ENCODE measurements at regions not wholly inside any gene's neighbourhood (a gene's known extent, or its start where the extent isn't known, plus 50 kb on each side); places are given as distances from the start of the nearest gene placed in this dataset.

DNA sequence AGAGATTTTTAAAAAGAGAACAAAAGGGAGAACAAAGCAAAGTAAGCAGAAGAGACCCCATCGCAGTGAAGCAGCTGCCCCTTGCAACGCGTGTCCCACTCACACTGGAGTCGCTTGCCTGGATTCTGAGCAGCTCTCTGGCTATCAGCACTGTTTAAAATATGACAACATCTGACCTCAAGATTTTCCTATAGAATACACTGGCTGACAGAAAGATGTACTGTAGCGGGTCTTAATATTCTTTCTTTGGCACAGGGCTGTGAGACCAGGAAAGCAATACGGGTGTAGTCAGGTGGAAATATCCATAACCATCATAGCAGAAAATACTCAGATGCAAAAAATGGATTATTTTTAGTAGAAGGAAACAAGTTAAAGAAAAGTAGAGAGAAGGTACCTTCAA is 125.7 kb upstream of the TNS3 start:
- H3K27ac Mint-ChIP-seq, result no peak overlapping the region
- no peaks in the 10 kb centered on the region for H3K4me1 Mint-ChIP-seq (ENCODE audit: low read depth)
- no peak overlapping the region for H3K4me3 Mint-ChIP-seq
- H3K9me3 Mint-ChIP-seq, result no peaks in the 10 kb centered on the region
- no peaks in the 10 kb centered on the region for H3K27me3 Mint-ChIP-seq
- no peaks in the 10 kb centered on the region for H3K36me3 Mint-ChIP-seq (ENCODE audit: low read depth)

DNA sequence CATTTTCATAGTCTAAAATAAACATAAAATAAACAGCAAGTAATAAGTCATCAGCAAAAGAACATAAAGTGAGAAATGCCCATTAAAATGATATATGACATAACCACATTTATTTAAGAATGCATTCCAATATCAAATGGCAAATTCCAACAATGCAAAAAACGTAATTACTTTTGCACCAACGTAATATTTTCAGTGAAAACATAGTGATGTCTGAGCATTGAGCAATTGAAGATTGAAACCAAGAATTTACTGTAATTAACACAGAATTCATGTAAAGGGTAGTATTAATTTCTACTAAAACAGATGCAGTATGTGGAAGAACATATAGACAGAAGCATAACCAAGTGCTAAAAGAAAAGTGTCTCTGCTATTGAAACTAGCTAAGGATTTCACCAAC is 123.0 kb upstream of the TNS3 start:
- H3K27me3 Mint-ChIP-seq, result no peaks in the 10 kb centered on the region

DNA sequence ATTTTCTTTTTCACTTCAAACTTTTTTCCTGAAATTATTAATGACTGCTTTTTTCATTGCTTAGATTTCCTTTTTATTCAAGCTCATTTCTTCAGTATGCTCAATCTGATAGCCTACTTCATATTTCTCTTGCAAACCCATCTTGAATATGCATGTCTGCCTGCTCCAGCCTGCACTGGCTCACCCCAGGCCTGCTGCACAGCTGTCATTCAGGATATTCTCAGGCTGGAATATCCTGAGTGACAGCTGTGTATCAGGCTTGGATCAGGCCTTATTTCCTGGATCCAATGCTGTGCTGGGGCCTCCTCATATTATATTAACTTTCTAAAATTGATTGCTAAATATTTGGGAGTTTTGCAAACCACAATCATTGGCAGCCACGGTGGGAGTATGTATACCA is 120.2 kb upstream of the TNS3 start:
- no peaks in the 10 kb centered on the region for H3K36me3 Mint-ChIP-seq (ENCODE audit: low read depth)
- H3K4me1 Mint-ChIP-seq (ENCODE audit: low read depth), result no peaks in the 10 kb centered on the region

More for the DNA sequence above, 123.0 kb upstream of the TNS3 start:
- H3K9me3 Mint-ChIP-seq, result no peaks in the 10 kb centered on the region
- H3K4me3 Mint-ChIP-seq, result no peak overlapping the region
- H3K27ac Mint-ChIP-seq, result no peak overlapping the region
- no peaks in the 10 kb centered on the region for H3K36me3 Mint-ChIP-seq (ENCODE audit: low read depth)
- H3K4me1 Mint-ChIP-seq (ENCODE audit: low read depth), result no peaks in the 10 kb centered on the region

DNA sequence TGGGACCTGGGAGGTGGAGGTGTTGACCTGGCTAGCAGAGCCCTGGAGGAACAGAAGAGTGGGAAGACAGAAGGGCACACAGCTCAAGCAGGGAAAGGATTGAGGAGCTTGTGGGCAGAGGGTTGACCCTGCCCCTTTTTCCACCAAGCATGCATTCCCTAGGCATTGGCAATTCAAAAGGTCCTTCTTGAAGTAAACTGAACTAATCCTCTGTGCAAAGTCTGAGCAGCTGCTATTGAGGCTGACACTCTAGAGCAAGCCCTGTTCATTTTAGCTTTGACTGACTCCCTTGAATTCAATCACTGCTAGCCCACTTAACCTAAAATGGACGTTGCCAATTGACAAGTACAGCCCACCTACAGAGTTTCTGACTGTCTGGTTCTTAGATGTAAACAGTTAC is 116.5 kb upstream of the TNS3 start:
- no peak overlapping the region for H3K27ac Mint-ChIP-seq
- H3K4me1 Mint-ChIP-seq (ENCODE audit: low read depth), result no peaks in the 10 kb centered on the region
- H3K36me3 Mint-ChIP-seq (ENCODE audit: low read depth), result no peaks in the 10 kb centered on the region
- H3K4me3 Mint-ChIP-seq, result no peak overlapping the region
- no peaks in the 10 kb centered on the region for H3K9me3 Mint-ChIP-seq
- no peaks in the 10 kb centered on the region for H3K27me3 Mint-ChIP-seq

More for the DNA sequence above, 120.2 kb upstream of the TNS3 start:
- H3K4me3 Mint-ChIP-seq, result no peak overlapping the region
- H3K27ac Mint-ChIP-seq, result no peak overlapping the region
- no peaks in the 10 kb centered on the region for H3K9me3 Mint-ChIP-seq
- H3K27me3 Mint-ChIP-seq, result no peaks in the 10 kb centered on the region

DNA sequence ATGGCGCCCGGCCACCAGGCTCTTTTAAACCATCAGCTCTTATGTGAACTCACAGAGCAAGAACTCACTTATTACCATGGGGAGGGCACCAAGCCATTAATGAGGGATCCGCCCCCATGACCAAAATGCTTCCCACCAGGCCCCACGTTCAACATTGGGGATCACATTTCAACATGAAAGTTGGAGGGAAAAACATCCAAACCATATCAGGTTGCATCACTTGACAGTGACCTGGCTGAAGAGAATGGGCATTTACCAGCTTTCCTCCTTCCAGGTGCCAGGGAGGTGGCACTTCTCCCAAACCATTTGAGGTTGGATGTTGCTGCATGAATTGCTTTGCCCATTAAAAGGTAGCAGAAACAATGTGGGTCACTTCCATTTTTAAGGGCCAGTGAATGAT is 115.6 kb upstream of the TNS3 start:
- Mint-ChIP-seq H3K4me1 (ENCODE audit: low read depth) (no peaks in the 10 kb centered on the region), H3K27me3 (no peaks in the 10 kb centered on the region), H3K9me3 (no peaks in the 10 kb centered on the region), H3K27ac (no peak overlapping the region), H3K4me3 (no peak overlapping the region), H3K36me3 (ENCODE audit: low read depth) (no peaks in the 10 kb centered on the region)

DNA sequence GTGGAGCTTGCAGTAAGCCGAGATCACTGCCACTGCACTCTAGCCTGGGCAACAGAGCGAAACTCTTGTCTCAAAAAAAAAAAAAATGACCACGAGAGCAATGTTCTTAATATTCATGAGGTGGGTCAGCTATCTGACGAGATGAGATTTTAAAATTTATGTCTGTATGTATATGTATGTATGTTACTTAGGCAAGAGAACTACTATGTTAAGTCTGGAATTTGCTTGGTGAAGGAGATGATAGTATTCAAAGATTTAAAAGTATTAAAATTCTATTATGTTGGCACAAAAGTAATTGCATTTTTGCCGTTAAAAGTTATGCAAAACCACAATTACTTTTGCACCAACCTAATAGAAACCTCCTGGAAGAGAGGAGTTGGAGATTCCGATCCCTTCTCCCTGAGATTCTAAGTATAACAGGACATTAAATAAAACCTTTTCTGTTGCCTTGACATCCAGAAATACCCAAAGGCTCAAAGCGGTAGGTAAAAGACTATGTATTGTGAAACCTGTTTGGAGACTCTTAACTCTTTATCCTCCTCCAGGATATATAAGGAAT is 114.3 kb upstream of the TNS3 start:
- no peaks in the 10 kb centered on the region for H3K36me3 Mint-ChIP-seq (ENCODE audit: low read depth)
- no peaks in the 10 kb centered on the region for H3K4me1 Mint-ChIP-seq (ENCODE audit: low read depth)
- no peaks in the 10 kb centered on the region for H3K27me3 Mint-ChIP-seq

DNA sequence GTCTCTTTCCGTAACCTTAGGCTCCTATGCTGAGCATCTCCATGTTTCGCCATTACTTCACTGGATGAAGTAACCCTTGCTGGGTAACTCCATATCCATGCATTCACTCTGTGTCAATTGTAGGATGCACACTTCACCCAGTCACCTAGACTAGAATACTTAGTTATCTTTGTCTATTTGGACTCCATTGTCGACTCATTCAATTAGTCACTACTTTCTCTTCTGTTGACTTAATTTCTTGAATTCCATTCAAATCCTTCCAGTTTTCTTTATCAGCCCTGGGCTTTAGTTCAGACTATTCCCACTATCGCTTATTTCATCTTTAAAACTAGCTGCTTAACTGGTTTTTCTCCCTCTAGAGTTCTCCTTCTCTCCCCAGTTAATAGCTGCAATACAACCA is 111.3 kb upstream of the TNS3 start:
- no peak overlapping the region for H3K27ac Mint-ChIP-seq
- no peak overlapping the region for H3K4me3 Mint-ChIP-seq
- no peaks in the 10 kb centered on the region for H3K27me3 Mint-ChIP-seq
- H3K9me3 Mint-ChIP-seq, result no peaks in the 10 kb centered on the region
- no peaks in the 10 kb centered on the region for H3K36me3 Mint-ChIP-seq (ENCODE audit: low read depth)
- H3K4me1 Mint-ChIP-seq (ENCODE audit: low read depth), result no peaks in the 10 kb centered on the region

More for the DNA sequence above, 114.3 kb upstream of the TNS3 start:
- Mint-ChIP-seq H3K9me3 (no peaks in the 10 kb centered on the region), H3K27ac (no peak overlapping the region), H3K4me3 (no peak overlapping the region)

DNA sequence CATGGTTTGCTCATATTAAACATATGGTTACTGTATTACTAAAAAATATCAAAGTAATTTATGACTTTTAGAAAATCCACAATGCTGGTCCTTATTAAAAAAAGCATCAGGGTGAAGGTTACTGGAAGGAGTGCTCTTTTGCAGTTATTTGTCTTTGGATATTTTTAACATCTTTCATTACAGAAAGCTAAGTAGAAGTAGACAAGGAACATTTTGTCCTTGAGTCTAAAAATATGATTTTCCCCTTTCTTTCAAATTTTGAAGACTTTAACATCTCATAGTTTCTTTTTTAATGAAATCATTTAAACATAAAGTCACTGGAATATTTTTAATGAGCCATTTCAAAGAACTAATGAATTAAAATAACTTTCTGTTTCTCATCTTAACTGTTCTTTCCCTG is 110.1 kb upstream of the TNS3 start:
- Mint-ChIP-seq H3K36me3 (ENCODE audit: low read depth) (no peaks in the 10 kb centered on the region), H3K4me1 (ENCODE audit: low read depth) (no peaks in the 10 kb centered on the region), H3K27me3 (no peaks in the 10 kb centered on the region), H3K27ac (no peak overlapping the region), H3K9me3 (no peaks in the 10 kb centered on the region), H3K4me3 (no peak overlapping the region)

DNA sequence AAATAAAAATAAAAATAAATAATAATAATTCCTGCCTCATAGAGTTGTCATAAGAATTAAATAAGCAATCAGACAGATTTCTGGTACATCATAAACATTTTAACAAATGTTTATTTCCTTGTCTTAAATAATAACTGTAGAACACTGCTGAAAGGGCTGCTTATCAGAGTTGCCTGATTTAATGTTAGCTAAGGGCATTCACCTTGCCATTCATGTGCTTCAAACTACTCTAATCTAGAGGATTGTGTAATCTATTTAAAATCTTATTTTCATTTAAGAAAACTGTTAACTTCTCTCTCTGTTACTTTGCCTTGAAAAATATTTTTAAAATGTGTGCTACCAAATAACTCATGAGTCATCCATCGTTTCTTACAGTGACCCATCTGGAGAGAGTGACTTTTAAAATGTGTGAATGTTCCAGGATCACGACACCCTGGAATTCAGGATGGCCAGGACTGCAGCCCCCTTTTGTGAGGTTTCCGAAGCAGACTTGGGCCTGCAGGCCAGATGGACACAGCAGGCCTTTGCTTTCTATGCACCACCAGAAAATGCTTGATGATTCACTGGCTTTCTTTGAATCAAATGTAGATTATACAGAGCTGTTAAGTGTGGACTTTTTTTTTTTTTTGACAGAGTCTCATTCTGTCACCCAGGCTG is 109.1 kb upstream of the TNS3 start:
- Mint-ChIP-seq H3K9me3 (no peaks in the 10 kb centered on the region), H3K27ac (no peak overlapping the region), H3K4me1 (ENCODE audit: low read depth) (no peaks in the 10 kb centered on the region), H3K27me3 (no peaks in the 10 kb centered on the region), H3K4me3 (no peak overlapping the region), H3K36me3 (ENCODE audit: low read depth) (no peaks in the 10 kb centered on the region)

DNA sequence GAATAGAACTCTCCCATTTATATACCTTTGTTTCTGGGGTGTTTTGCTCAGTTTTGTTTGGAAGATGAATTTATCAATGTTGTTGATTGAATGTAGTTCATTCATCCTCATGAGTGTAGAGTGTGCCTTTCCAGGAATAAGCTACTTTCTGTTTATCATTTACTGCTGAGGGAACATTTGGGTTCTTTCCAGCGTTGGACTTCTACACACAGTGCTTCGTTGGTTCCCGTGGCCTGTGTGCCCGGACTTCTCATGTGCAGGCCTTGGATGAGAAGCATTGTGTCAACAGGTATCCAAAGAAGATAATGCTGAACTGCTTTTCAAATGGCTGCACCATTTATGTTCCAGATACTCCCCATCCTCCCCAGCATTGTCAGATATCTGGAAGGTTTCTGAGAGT is 107.6 kb upstream of the TNS3 start:
- Mint-ChIP-seq H3K4me1 (ENCODE audit: low read depth) (no peaks in the 10 kb centered on the region), H3K36me3 (ENCODE audit: low read depth) (no peaks in the 10 kb centered on the region), H3K4me3 (no peak overlapping the region), H3K9me3 (no peaks in the 10 kb centered on the region), H3K27me3 (no peaks in the 10 kb centered on the region), H3K27ac (no peak overlapping the region)

DNA sequence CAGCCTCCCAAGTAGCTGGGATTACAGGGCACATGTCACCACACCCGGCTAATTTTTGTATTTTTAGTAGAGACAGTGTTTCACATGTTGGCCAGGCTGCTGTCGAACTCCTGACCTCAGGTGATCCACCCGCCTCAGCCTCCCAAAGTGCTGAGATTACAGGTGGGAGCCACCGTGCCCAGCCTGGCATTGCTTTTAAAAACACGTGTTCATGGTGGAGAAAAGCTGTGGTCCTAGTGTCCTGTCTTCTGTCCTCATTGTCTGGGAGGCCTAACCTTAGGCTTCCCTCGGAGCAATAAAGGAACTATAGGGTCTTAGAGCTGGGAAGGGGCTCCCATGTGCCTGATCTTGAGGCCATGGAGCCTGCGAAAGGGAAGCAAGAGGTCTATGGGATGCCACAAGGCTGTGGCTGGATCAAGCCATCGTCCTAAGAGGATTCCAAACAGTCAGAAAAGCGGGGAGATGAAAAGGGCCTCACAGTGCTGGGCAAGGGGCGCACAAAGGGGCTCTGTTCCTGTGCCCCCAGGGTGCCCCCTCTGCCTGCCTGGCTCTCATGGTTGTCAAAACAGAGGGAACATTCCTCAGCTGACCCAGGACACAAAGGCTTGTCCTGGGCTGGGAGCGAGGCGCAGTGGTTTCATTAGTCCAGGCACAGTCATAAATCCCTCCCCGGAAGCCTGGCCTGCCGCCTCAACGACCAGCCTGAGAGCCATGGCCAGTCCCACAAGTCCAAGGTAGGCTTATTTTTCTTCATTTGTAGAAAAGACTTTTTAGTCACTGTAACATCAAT is 106.6 kb upstream of the TNS3 start:
- H3K36me3 Mint-ChIP-seq (ENCODE audit: low read depth), result no peaks in the 10 kb centered on the region
- no peaks in the 10 kb centered on the region for H3K27me3 Mint-ChIP-seq
- no peaks in the 10 kb centered on the region for H3K9me3 Mint-ChIP-seq
- no peak overlapping the region for H3K27ac Mint-ChIP-seq
- H3K4me3 Mint-ChIP-seq, result no peak overlapping the region
- no peaks in the 10 kb centered on the region for H3K4me1 Mint-ChIP-seq (ENCODE audit: low read depth)

DNA sequence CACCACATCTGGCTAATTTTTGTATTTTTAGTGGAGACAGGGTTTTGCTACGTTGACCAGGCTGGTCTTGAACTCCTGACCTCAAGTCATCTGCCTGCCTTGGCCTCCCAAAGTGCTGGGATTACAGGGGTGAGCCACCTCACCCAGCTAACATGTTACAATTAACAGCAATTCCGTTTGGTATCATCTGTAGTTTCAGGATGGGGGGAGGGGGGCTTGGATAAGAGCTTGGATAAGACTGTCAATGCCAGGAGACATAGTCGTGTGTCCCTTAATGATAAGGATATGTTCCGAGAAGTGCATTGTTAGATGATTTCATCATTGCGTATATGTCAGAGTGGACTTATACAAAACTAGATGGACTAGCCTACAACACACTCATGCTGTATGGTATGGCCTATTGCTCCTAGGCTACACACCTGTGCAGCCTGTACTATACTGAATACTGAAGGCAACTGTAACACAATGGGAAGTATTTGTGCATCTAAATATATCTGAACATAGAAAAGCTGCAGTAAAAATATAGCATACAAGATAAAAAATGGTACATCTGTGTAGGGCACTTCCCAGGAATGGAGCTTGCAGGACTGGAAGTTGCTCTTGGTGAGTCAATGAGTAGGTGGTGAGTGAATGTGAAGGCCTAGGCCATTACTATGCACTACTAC is 103.9 kb upstream of the TNS3 start:
- no peak overlapping the region for H3K4me3 Mint-ChIP-seq
- H3K27me3 Mint-ChIP-seq, result no peaks in the 10 kb centered on the region
- no peaks in the 10 kb centered on the region for H3K4me1 Mint-ChIP-seq (ENCODE audit: low read depth)
- no peaks in the 10 kb centered on the region for H3K9me3 Mint-ChIP-seq
- H3K27ac Mint-ChIP-seq, result no peak overlapping the region
- no peaks in the 10 kb centered on the region for H3K36me3 Mint-ChIP-seq (ENCODE audit: low read depth)

DNA sequence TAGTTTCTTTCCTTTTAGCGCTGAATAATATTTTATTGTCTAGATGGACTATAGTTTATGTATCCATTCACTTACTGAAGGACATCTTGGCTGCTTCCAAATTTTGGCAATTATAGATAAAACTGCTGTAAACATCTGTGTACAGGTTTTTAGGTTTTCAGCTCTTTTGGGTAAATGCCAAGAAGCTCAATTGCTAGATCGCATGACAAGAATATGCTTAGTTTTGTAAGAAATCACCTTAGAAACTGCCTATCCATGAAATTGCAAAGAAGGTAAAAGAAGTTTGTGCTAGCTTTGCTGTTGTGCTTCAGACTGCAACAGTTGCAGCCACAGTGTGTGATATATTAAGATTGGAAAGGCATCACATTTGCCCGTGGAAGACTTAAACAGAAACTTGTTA is 103.2 kb upstream of the TNS3 start:
- H3K36me3 Mint-ChIP-seq (ENCODE audit: low read depth), result no peaks in the 10 kb centered on the region
- no peaks in the 10 kb centered on the region for H3K4me1 Mint-ChIP-seq (ENCODE audit: low read depth)
- H3K27ac Mint-ChIP-seq, result no peak overlapping the region

DNA sequence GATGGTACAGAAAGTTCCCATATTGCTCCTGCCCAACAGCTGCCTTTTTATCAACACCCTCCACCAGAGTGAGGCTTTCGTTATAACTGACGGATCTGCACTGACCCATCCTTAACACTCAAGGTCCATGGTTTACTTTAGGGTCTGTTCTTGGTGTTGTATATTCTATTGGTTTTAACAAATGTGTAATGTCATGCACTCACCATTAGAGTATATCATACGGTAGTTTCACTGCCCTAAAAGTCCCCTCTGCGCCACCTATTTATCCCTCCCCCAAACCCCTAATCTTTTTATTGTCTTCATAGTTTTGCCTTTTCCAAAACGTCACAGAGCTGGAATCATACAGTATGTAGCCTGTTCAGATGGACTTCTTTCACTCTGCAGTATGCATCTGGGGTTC is 102.8 kb upstream of the TNS3 start:
- no peaks in the 10 kb centered on the region for H3K4me1 Mint-ChIP-seq (ENCODE audit: low read depth)
- H3K27me3 Mint-ChIP-seq, result no peaks in the 10 kb centered on the region
- H3K9me3 Mint-ChIP-seq, result no peaks in the 10 kb centered on the region
- H3K27ac Mint-ChIP-seq, result no peak overlapping the region
- H3K4me3 Mint-ChIP-seq, result no peak overlapping the region
- H3K36me3 Mint-ChIP-seq (ENCODE audit: low read depth), result no peaks in the 10 kb centered on the region

More for the DNA sequence above, 103.2 kb upstream of the TNS3 start:
- Mint-ChIP-seq H3K9me3 (no peaks in the 10 kb centered on the region), H3K27me3 (no peaks in the 10 kb centered on the region), H3K4me3 (no peak overlapping the region)

DNA sequence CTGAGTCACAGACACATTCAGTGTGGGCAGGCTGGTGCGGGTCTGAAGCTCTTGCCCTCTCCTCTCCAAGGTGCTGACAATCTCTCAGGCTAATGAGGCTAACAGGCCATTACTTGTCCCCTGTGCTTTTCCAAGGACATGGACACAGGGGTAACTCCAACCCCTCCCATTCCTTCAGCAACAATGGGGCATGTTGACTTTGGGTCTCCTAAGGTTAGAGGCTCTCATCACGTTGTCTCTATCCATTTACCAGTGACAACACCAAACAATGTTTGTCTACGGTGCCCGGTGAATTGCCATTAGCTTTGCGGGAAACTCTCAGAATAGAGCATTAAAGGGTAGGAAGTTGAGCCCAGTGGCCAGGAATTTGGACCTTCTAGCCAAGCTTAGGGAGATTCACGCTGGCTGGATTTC is 101.6 kb upstream of the TNS3 start:
- H3K27ac Mint-ChIP-seq, result no peak overlapping the region
- no peak overlapping the region for H3K4me3 Mint-ChIP-seq
- no peaks in the 10 kb centered on the region for H3K9me3 Mint-ChIP-seq
- no peaks in the 10 kb centered on the region for H3K36me3 Mint-ChIP-seq (ENCODE audit: low read depth)
- H3K4me1 Mint-ChIP-seq (ENCODE audit: low read depth), result no peaks in the 10 kb centered on the region
- H3K27me3 Mint-ChIP-seq, result no peaks in the 10 kb centered on the region
